ENCODE measurements at regions not wholly inside any gene's neighbourhood (a gene's known extent, or its start where the extent isn't known, plus 50 kb on each side); places are given as distances from the start of the nearest gene placed in this dataset.
"Not testable (repeated sequence)": the region's sequence is repeated elsewhere in the genome, so short reads cannot be mapped to it uniquely, and the experiment has no call there.

- in situ Hi-C loops (cut with HindIII; ENCODE audit: low sequenced_read_pairs): no loop called here
Observed at GRCh38 chr3:73120710-73121109, 59.3 kb downstream of the EBLN2 start.

GRCh38 chr3:73121669-73122331 lies 60.3 kb downstream of the EBLN2 start:
- in situ Hi-C loops (cut with HindIII; ENCODE audit: low sequenced_read_pairs): no loop called here

- in situ Hi-C loops (cut with HindIII; ENCODE audit: low sequenced_read_pairs): no loop called here
Observed at GRCh38 chr3:73134034-73134433, 72.6 kb downstream of the EBLN2 start.

GRCh38 chr3:73136941-73137340 lies 75.5 kb downstream of the EBLN2 start:
- in situ Hi-C loops (cut with HindIII; ENCODE audit: low sequenced_read_pairs): no loop called here

- in situ Hi-C loops (cut with HindIII; ENCODE audit: low sequenced_read_pairs): no loop called here
Observed at GRCh38 chr3:73137736-73138403, 76.4 kb downstream of the EBLN2 start.

- in situ Hi-C loops (cut with HindIII; ENCODE audit: low sequenced_read_pairs): no loop called here
Observed at GRCh38 chr3:73140772-73141442, 79.4 kb downstream of the EBLN2 start.

GRCh38 chr3:73141525-73141924 lies 80.1 kb downstream of the EBLN2 start:
- in situ Hi-C loops (cut with HindIII; ENCODE audit: low sequenced_read_pairs): no loop called here

GRCh38 chr3:73143401-73143800 lies 81.9 kb downstream of the EBLN2 start:
- in situ Hi-C loops (cut with HindIII; ENCODE audit: low sequenced_read_pairs): no loop called here

GRCh38 chr3:73143821-73144237 lies 82.4 kb downstream of the EBLN2 start:
- in situ Hi-C loops (cut with HindIII; ENCODE audit: low sequenced_read_pairs): no loop called here

GRCh38 chr3:73144276-73144675 lies 82.8 kb downstream of the EBLN2 start:
- in situ Hi-C loops (cut with HindIII; ENCODE audit: low sequenced_read_pairs): no loop called here

GRCh38 chr3:73144828-73145227 lies 83.4 kb downstream of the EBLN2 start:
- in situ Hi-C loops (cut with HindIII; ENCODE audit: low sequenced_read_pairs): no loop called here

GRCh38 chr3:73147479-73147878 lies 86.0 kb downstream of the EBLN2 start:
- in situ Hi-C loops (cut with HindIII; ENCODE audit: low sequenced_read_pairs): not testable (repeated sequence)

- in situ Hi-C loops (cut with HindIII; ENCODE audit: low sequenced_read_pairs): no loop called here
Observed at GRCh38 chr3:73148206-73148605, 86.7 kb downstream of the EBLN2 start.

- in situ Hi-C loops (cut with HindIII; ENCODE audit: low sequenced_read_pairs): no loop called here
Observed at GRCh38 chr3:73148682-73149081, 87.2 kb downstream of the EBLN2 start.

- in situ Hi-C loops (cut with HindIII; ENCODE audit: low sequenced_read_pairs): no loop called here
Observed at GRCh38 chr3:73150369-73151130, 89.1 kb downstream of the EBLN2 start.

GRCh38 chr3:73152571-73152970 lies 91.1 kb downstream of the EBLN2 start:
- in situ Hi-C loops (cut with HindIII; ENCODE audit: low sequenced_read_pairs): not testable (repeated sequence)

GRCh38 chr3:73153057-73153456 lies 91.6 kb downstream of the EBLN2 start:
- in situ Hi-C loops (cut with HindIII; ENCODE audit: low sequenced_read_pairs): not testable (repeated sequence)

- in situ Hi-C loops (cut with HindIII; ENCODE audit: low sequenced_read_pairs): not testable (repeated sequence)
Observed at GRCh38 chr3:73154261-73154660, 92.8 kb downstream of the EBLN2 start.

GRCh38 chr3:73155441-73155840 lies 94.0 kb downstream of the EBLN2 start:
- in situ Hi-C loops (cut with HindIII; ENCODE audit: low sequenced_read_pairs): not testable (repeated sequence)

- in situ Hi-C loops (cut with HindIII; ENCODE audit: low sequenced_read_pairs): no loop called here
Observed at GRCh38 chr3:73164622-73165021, 103.2 kb downstream of the EBLN2 start.

GRCh38 chr3:73175698-73176097 lies 114.2 kb downstream of the EBLN2 start:
- in situ Hi-C loops (cut with HindIII; ENCODE audit: low sequenced_read_pairs): no loop called here
